Cardiac fibroblast (primary cell): ENCODE measurements at regions not wholly inside any gene's neighbourhood (a gene's known extent, or its start where the extent isn't known, plus 50 kb on each side); places are given as distances from the start of the nearest gene placed in this dataset.

Source experiments
- DNase-seq, 2 donors: peaks; one replicate each; pipeline versions ENCODE4 v3.0.0 to v3.0.0-alpha.2; 2010; ENCODE audit warnings: low read depth in 2 of 2
- H3K4me3 ChIP-seq, 2 donors: replicated peaks in 1 of 2; 1 replicate in 1 of 2; 2 replicates in 1 of 2; pipeline ENCODE4 v1.5.1; 2011; ENCODE audit warnings: low read depth in 2 of 2, low read length in 2 of 2, mild to moderate bottlenecking in 2 of 2, moderate library complexity in 1 of 2
- CTCF ChIP-seq: IDR thresholded peaks from one replicate; pipeline ENCODE4 v1.5.1; 2011; ENCODE audit warnings: low read depth, mild to moderate bottlenecking, low read length, inconsistent platforms

GRCh38 chr14:65916055-65916454, 503.5 kb downstream of the FUT8 start:
- no peak for TF ChIP-seq CTCF
- DNase-seq = no peak
- H3K4me3 ChIP-seq = no peak overlapping the region

- no peak for DNase-seq
- no peak overlapping the region for H3K4me3 ChIP-seq
- no peak for TF ChIP-seq CTCF
Measured at GRCh38 chr14:65920996-65921395, 508.5 kb downstream of the FUT8 start.

- no peak for DNase-seq
- no peak overlapping the region for H3K4me3 ChIP-seq
- no peak for TF ChIP-seq CTCF
Measured at GRCh38 chr14:65922142-65922541, 509.6 kb downstream of the FUT8 start.

GRCh38 chr14:65926504-65926903, 514.0 kb downstream of the FUT8 start:
- no peak for DNase-seq
- no peak for TF ChIP-seq CTCF
- H3K4me3 ChIP-seq = no peak overlapping the region

- no peak for DNase-seq
- no peak overlapping the region for H3K4me3 ChIP-seq
Measured at GRCh38 chr14:65926935-65927700, 514.6 kb downstream of the FUT8 start.

GRCh38 chr14:65927931-65928356, 515.4 kb downstream of the FUT8 start:
- no peak overlapping the region for H3K4me3 ChIP-seq
- DNase-seq = no peak
- no peak for TF ChIP-seq CTCF

More at GRCh38 chr14:65926935-65927700, 514.6 kb downstream of the FUT8 start:
- no peak for TF ChIP-seq CTCF

- TF ChIP-seq CTCF = no peak
- H3K4me3 ChIP-seq = no peak overlapping the region
- DNase-seq = no peak
Measured at GRCh38 chr14:65928995-65929394, 516.5 kb downstream of the FUT8 start.
